HepG2 (cell line): ENCODE measurements at regions not wholly inside any gene's neighbourhood (a gene's known extent, or its start where the extent isn't known, plus 50 kb on each side); places are given as distances from the start of the nearest gene placed in this dataset.

Experiments used
- ATAC-seq: fragments of 200-7000 bp; cut with Tn5 transposase; 3 replicates; pipeline ENCODE4 v1.9.1; 2020; ENCODE audit warnings: mild to moderate bottlenecking, moderate library complexity
- BruUV-seq: library from RNA; stranded (reverse); fragments of 400-500 nt; replicated peaks from 2 replicates; lab custom pipeline; 2021; lab: Mats Ljungman, UMichigan
- CTCF ChIA-PET: fragments of 300-600 bp; formaldehyde crosslinking; extraction: SDS; loops from one replicate; lab custom pipeline; 2021; ENCODE audit warnings: low total read pairs, inconsistent platforms, low intra/inter-chr PET ratio; lab: Yijun Ruan, JAX
- POLR2A ChIA-PET: fragments of 350-600 bp; sonication (Branson Sonifier 250); formaldehyde crosslinking; loops from one replicate; lab custom pipeline; 2020; ENCODE audit warnings: antibody characterized with exemption, inconsistent platforms; lab: Yijun Ruan, JAX
- DNase-seq: peaks from one replicate; pipeline ENCODE4 v3.0.0-alpha.2; 2015; ENCODE audit warnings: low spot score
- FAIRE-seq: peaks from 3 replicates; lab custom pipeline; 2011; peaks lifted over from hg19 to GRCh38; lab: Jason Lieb, UNC
- H2AFZ ChIP-seq: one replicate; pipeline ENCODE4 v1.6.1; 2011; ENCODE audit warnings: low read length, inconsistent platforms
- H3K27ac ChIP-seq: fragments of 300-600 bp; 3 replicates; pipeline ENCODE4 v1.8.0; 2011; ENCODE audit warnings: mixed run types, mild to moderate bottlenecking, mixed read lengths, low read length, inconsistent platforms; ENCODE audit not compliant: insufficient read depth; ENCODE audit errors: extremely low read length
- H3K27me3 ChIP-seq, 2 experiments: fragments of 200-600 bp in 1 of 2; 2 replicates in 1 of 2; 3 replicates in 1 of 2; pipeline versions ENCODE4 v1.6.0 to v1.8.0; 2011; ENCODE audit warnings: low read length in 2 of 2, mild to moderate bottlenecking in 2 of 2, moderate library complexity in 2 of 2, inconsistent platforms in 1 of 2; ENCODE audit not compliant: insufficient read depth in 2 of 2, control insufficient read depth in 1 of 2
- H3K36me3 ChIP-seq, 2 experiments: fragments of 200-600 bp in 1 of 2; replicated peaks in 1 of 2; 2 replicates in 1 of 2; 3 replicates in 1 of 2; pipeline versions ENCODE4 v1.5.1 to v1.8.0; 2011; ENCODE audit warnings: low read length in 2 of 2, inconsistent platforms in 1 of 2; ENCODE audit not compliant: insufficient read depth in 2 of 2, control insufficient read depth in 1 of 2
- H3K4me1 ChIP-seq: 2 replicates; pipeline ENCODE4 v1.5.1; 2012; ENCODE audit warnings: low read length, inconsistent platforms; ENCODE audit not compliant: insufficient read depth
- H3K4me2 ChIP-seq: 2 replicates; pipeline ENCODE4 v1.6.0; 2011; ENCODE audit warnings: low read depth, low read length, inconsistent platforms
- H3K4me3 ChIP-seq, 3 experiments: fragments of 200-600 bp in 1 of 3; sonication (generic), shearing (Covaris generic) in 1 of 3; replicated peaks in 1 of 3; 2 replicates each; pipeline ENCODE4 v1.5.1; 2011 to 2016; ENCODE audit warnings: low read length in 3 of 3, inconsistent platforms in 2 of 3, low read depth in 2 of 3, mild to moderate bottlenecking in 2 of 3, control low read depth in 1 of 3, mixed read lengths in 1 of 3; ENCODE audit not compliant: insufficient read depth in 1 of 3
- H3K79me2 ChIP-seq: one replicate; pipeline ENCODE4 v1.6.1; 2011; ENCODE audit warnings: low read length, inconsistent platforms; ENCODE audit not compliant: insufficient read depth
- H3K9ac ChIP-seq: 2 replicates; pipeline ENCODE4 v1.6.0; 2011; ENCODE audit warnings: mild to moderate bottlenecking, low read depth, low read length, inconsistent platforms; ENCODE audit not compliant: insufficient read depth
- H3K9me3 ChIP-seq: 2 replicates; pipeline ENCODE4 v1.5.1; 2012; ENCODE audit warnings: mild to moderate bottlenecking, low read length
- H4K20me1 ChIP-seq: 2 replicates; pipeline ENCODE4 v1.6.0; 2011; ENCODE audit warnings: inconsistent platforms, mild to moderate bottlenecking, low read length, moderate library complexity; ENCODE audit not compliant: insufficient read depth
- HDAC1 ChIP-seq: sonication (generic); formaldehyde crosslinking; IDR thresholded peaks from 2 replicates; pipeline ENCODE4 v1.5.1; 2020; ENCODE audit warnings: mild to moderate bottlenecking, missing genetic modification reagents
- HOXA3 ChIP-seq: sonication (generic); formaldehyde crosslinking; IDR thresholded peaks from 2 replicates; pipeline ENCODE4 v1.5.0; 2020; ENCODE audit warnings: missing genetic modification reagents
- JUNB ChIP-seq: sonication (generic); formaldehyde crosslinking; IDR thresholded peaks from 2 replicates; pipeline ENCODE4 v1.8.0; 2022; ENCODE audit warnings: missing genetic modification reagents, mild to moderate bottlenecking, borderline replicate concordance
- MAFF ChIP-seq: IDR thresholded peaks from 2 replicates; pipeline ENCODE4 v1.6.1; 2011; ENCODE audit warnings: low read depth, low read length, improper control_type of control experiment
- MTERF4 ChIP-seq: sonication (generic); formaldehyde crosslinking; IDR thresholded peaks from 2 replicates; pipeline ENCODE4 v1.8.0; 2023; ENCODE audit warnings: mild to moderate bottlenecking, missing genetic modification reagents
- RXRA ChIP-seq: sonication (generic); formaldehyde crosslinking; IDR thresholded peaks from 2 replicates; pipeline ENCODE4 v1.5.1; 2020; ENCODE audit warnings: missing genetic modification reagents
- SKI ChIP-seq: fragments of 450-650 bp; IDR thresholded peaks from one replicate; pipeline ENCODE4 v1.6.1; 2018; ENCODE audit warnings: mild to moderate bottlenecking; ENCODE audit not compliant: partially characterized antibody
- TFDP1 ChIP-seq: IDR thresholded peaks from 2 replicates; pipeline ENCODE4 v1.6.1; 2016; ENCODE audit warnings: missing compliant biosample characterization, missing genetic modification reagents, borderline replicate concordance
- ZHX1 ChIP-seq: sonication (generic); formaldehyde crosslinking; IDR thresholded peaks from 2 replicates; pipeline ENCODE4 v1.8.1; 2022; ENCODE audit warnings: low read depth, mild to moderate bottlenecking, missing genetic modification reagents
- ZNF282 ChIP-seq: fragments of 450-650 bp; IDR thresholded peaks from 2 replicates; pipeline ENCODE4 v1.6.1; 2018; ENCODE audit not compliant: partially characterized antibody
- ZNF549 ChIP-seq: sonication (generic); formaldehyde crosslinking; IDR thresholded peaks from 2 replicates; pipeline ENCODE4 v1.5.0; 2020; ENCODE audit warnings: missing genetic modification reagents
- ZNF768 ChIP-seq: sonication (generic); formaldehyde crosslinking; IDR thresholded peaks from 2 replicates; pipeline ENCODE4 v1.4.0; 2020; ENCODE audit warnings: missing genetic modification reagents
- WGBS: methylation state at CpG from one replicate; pipeline ENCODE4 v1.1.6; 2017; ENCODE audit warnings: low lambda C conversion rate; 5-methylcytosine and 5-hydroxymethylcytosine counted together
- in situ Hi-C: cut with HindIII; loops from 2 replicates; pipeline ENCODE4 v1.10.0; 2017; ENCODE audit warnings: low pct_unique_long_range_greater_than_20kb; ENCODE audit not compliant: extremely low pct_ligation_motif_present
- intact Hi-C: fragments of 100-400 bp; cut with micrococcal nuclease; formaldehyde crosslinking; loops from one replicate; pipeline ENCODE4 v1.10.0; 2022; ENCODE audit not compliant: unreplicated experiment

GRCh38 chr7:136076954-136077353 is 99.8 kb upstream of the MTPN start:
- Histone ChIP-seq H3K4me2 (no peak overlapping the region), H3K4me3 (no peak overlapping the region), H2AFZ (no peak overlapping the region), H3K9ac (no peak overlapping the region), H4K20me1 (no peaks in the 10 kb centered on the region), H3K79me2 (no peaks in the 10 kb centered on the region), H3K4me1 (no peaks in the 10 kb centered on the region), H3K27ac (no peak overlapping the region), H3K27me3 (no peaks in the 10 kb centered on the region), H3K36me3 (no peaks in the 10 kb centered on the region), H3K9me3 (no peaks in the 10 kb centered on the region)
- FAIRE-seq (no peak), ATAC-seq (no peak), DNase-seq (no peak)
- POLR2A ChIA-PET = no interaction called here
- WGBS = 0% methylated on average over 2 of the region's 2 CpGs
- CTCF ChIA-PET = no interaction called here
- TF ChIP-seq ZNF549 (CRISPR knock-in tag) (no peak), JUNB (no peak), HOXA3 (CRISPR knock-in tag) (no peak), ZNF282 (no peak), ZHX1 (CRISPR knock-in tag) (no peak), RXRA (CRISPR knock-in tag) (no peak), MAFF (no peak), MTERF4 (CRISPR knock-in tag) (no peak), TFDP1 (no peak), HDAC1 (CRISPR knock-in tag) (no peak), SKI (no peak), ZNF768 (CRISPR knock-in tag) (no peak)
- intact Hi-C loops = no loop called here
- BruUV-seq = no TSS peak
- in situ Hi-C loops = no loop called here
